HL-60 (cell line): ENCODE measurements at regions not wholly inside any gene's neighbourhood (a gene's known extent, or its start where the extent isn't known, plus 50 kb on each side); places are given as distances from the start of the nearest gene placed in this dataset.

Source experiments
- DNase-seq, 2 experiments: peaks; one replicate each; pipeline ENCODE4 v3.0.0-alpha.2; 2010 to 2020; ENCODE audit warnings: low read depth in 1 of 2, low spot score in 1 of 2
- H3K27ac ChIP-seq: fragments of 250-450 bp; sonication (Bioruptor Pico); replicated peaks from 2 replicates; pipeline ENCODE4 v1.5.1; 2020; ENCODE audit warnings: mild to moderate bottlenecking, moderate library complexity
- H3K27me3 ChIP-seq: fragments of 250-450 bp; sonication (Bioruptor Pico); 2 replicates; pipeline ENCODE4 v1.5.1; 2021; ENCODE audit warnings: mild to moderate bottlenecking, moderate library complexity; ENCODE audit not compliant: insufficient read depth, poor library complexity, severe bottlenecking
- H3K4me3 ChIP-seq: replicated peaks from 2 replicates; pipeline ENCODE4 v1.5.1; 2011; ENCODE audit warnings: mild to moderate bottlenecking, control low read depth, low read length; ENCODE audit not compliant: insufficient read depth
- CTCF ChIP-seq: IDR thresholded peaks from one replicate; pipeline ENCODE4 v1.5.1; 2011; ENCODE audit warnings: low read length, control low read depth, inconsistent platforms; ENCODE audit not compliant: insufficient read depth
- GABPA ChIP-seq: IDR thresholded peaks from 2 replicates; pipeline ENCODE4 v1.6.1; 2012; ENCODE audit warnings: low read depth
- POLR2AphosphoS5 ChIP-seq: IDR thresholded peaks from 2 replicates; pipeline ENCODE4 v1.6.1; 2012; ENCODE audit warnings: low read depth
- REST ChIP-seq: IDR thresholded peaks from 2 replicates; pipeline ENCODE4 v1.6.1; 2012; ENCODE audit warnings: low read depth; ENCODE audit not compliant: insufficient replicate concordance
- SPI1 ChIP-seq: IDR thresholded peaks from 2 replicates; pipeline ENCODE4 v1.6.1; 2012; ENCODE audit warnings: low read depth, mild to moderate bottlenecking, borderline replicate concordance

- Histone ChIP-seq H3K27me3 (no peaks in the 10 kb centered on the region), H3K4me3 (no peak overlapping the region), H3K27ac (no peak overlapping the region)
- DNase-seq, result no peak
- TF ChIP-seq CTCF, result no peak
- TF ChIP-seq GABPA, result no peak
- no peak for TF ChIP-seq REST
- no peak for TF ChIP-seq SPI1
- TF ChIP-seq POLR2AphosphoS5, result no peak
Observed at GRCh38 chr7:136339464-136339863, 362.3 kb upstream of the MTPN start.

- Histone ChIP-seq H3K27me3 (no peaks in the 10 kb centered on the region), H3K27ac (no peak overlapping the region), H3K4me3 (no peak overlapping the region)
- DNase-seq, result no peak
- TF ChIP-seq GABPA (no peak), CTCF (no peak), REST (no peak), SPI1 (no peak), POLR2AphosphoS5 (no peak)
Observed at GRCh38 chr7:136336932-136337331, 359.8 kb upstream of the MTPN start.

GRCh38 chr7:136333636-136334035, 356.5 kb upstream of the MTPN start:
- Histone ChIP-seq H3K27me3 (no peaks in the 10 kb centered on the region), H3K27ac (no peak overlapping the region), H3K4me3 (no peak overlapping the region)
- TF ChIP-seq REST, result no peak
- no peak for TF ChIP-seq GABPA
- no peak for TF ChIP-seq SPI1
- TF ChIP-seq CTCF, result no peak
- no peak for TF ChIP-seq POLR2AphosphoS5
- DNase-seq, result no peak
